Mesenchymal stem cell (in vitro differentiated cells and primary cell): ENCODE measurements at regions not wholly inside any gene's neighbourhood (a gene's known extent, or its start where the extent isn't known, plus 50 kb on each side); places are given as distances from the start of the nearest gene placed in this dataset.

Experiments
- DNase-seq: peaks from one replicate; pipeline ENCODE4 v3.0.0-alpha.2; 2013
- H2AFZ ChIP-seq: one replicate; pipeline ENCODE4 v1.6.1; 2013; ENCODE audit warnings: low read depth, mild to moderate bottlenecking, control low read depth, inconsistent platforms, low read length, moderate library complexity
- H2AK5ac ChIP-seq: 2 replicates; pipeline ENCODE4 v1.6.1; 2013; ENCODE audit warnings: low read length, moderate library complexity, mild to moderate bottlenecking, inconsistent platforms; ENCODE audit not compliant: severe bottlenecking
- H2BK120ac ChIP-seq: one replicate; pipeline ENCODE4 v1.6.1; 2013; ENCODE audit warnings: low read depth, mild to moderate bottlenecking, inconsistent platforms, low read length, moderate library complexity
- H2BK12ac ChIP-seq, 2 experiments: one replicate each; pipeline ENCODE4 v1.6.1; 2013; ENCODE audit warnings: inconsistent platforms in 2 of 2, low read length in 2 of 2, mild to moderate bottlenecking in 2 of 2, moderate library complexity in 2 of 2, control low read depth in 1 of 2
- H2BK15ac ChIP-seq: one replicate; pipeline ENCODE4 v1.6.1; 2013; ENCODE audit warnings: mild to moderate bottlenecking, low read depth, inconsistent platforms; ENCODE audit not compliant: poor library complexity, severe bottlenecking
- H2BK5ac ChIP-seq: 2 replicates; pipeline ENCODE4 v1.6.1; 2013; ENCODE audit warnings: low read depth, mild to moderate bottlenecking, low read length, control low read depth, inconsistent platforms; ENCODE audit not compliant: poor library complexity, severe bottlenecking
- H3K14ac ChIP-seq, 2 experiments: one replicate each; pipeline ENCODE4 v1.6.1; 2013; ENCODE audit warnings: inconsistent platforms in 2 of 2, low read length in 2 of 2, control low read depth in 1 of 2, mild to moderate bottlenecking in 1 of 2, moderate library complexity in 1 of 2
- H3K18ac ChIP-seq, 2 experiments: one replicate each; pipeline ENCODE4 v1.6.1; 2013; ENCODE audit warnings: inconsistent platforms in 2 of 2, low read length in 2 of 2, control low read depth in 1 of 2, low read depth in 1 of 2, mild to moderate bottlenecking in 1 of 2
- H3K23ac ChIP-seq, 2 experiments: one replicate each; pipeline ENCODE4 v1.6.1; 2013; ENCODE audit warnings: inconsistent platforms in 2 of 2, low read length in 2 of 2, mild to moderate bottlenecking in 2 of 2, moderate library complexity in 2 of 2, control low read depth in 1 of 2
- H3K27ac ChIP-seq: 2 replicates; pipeline ENCODE4 v1.5.1; 2013; ENCODE audit warnings: mild to moderate bottlenecking, moderate library complexity, low read length, control low read depth, inconsistent platforms; ENCODE audit not compliant: poor library complexity, severe bottlenecking
- H3K27me3 ChIP-seq, 2 experiments: 2 replicates each; pipeline versions ENCODE4 v1.6.1 to v1.7.0; 2013; ENCODE audit warnings: low read length in 2 of 2, mild to moderate bottlenecking in 2 of 2, moderate library complexity in 2 of 2, control low read depth in 1 of 2, inconsistent platforms in 1 of 2; ENCODE audit not compliant: control insufficient read depth in 1 of 2, insufficient read depth in 1 of 2
- H3K36me3 ChIP-seq, 2 experiments: 2 replicates each; pipeline versions ENCODE4 v1.6.1 to v1.7.0; 2013; ENCODE audit warnings: low read length in 2 of 2, control low read depth in 1 of 2, inconsistent platforms in 1 of 2, low read depth in 1 of 2, mild to moderate bottlenecking in 1 of 2; ENCODE audit not compliant: insufficient read depth in 2 of 2, control insufficient read depth in 1 of 2
- H3K4ac ChIP-seq, 2 experiments: one replicate each; pipeline ENCODE4 v1.6.1; 2013; ENCODE audit warnings: inconsistent platforms in 2 of 2, low read length in 2 of 2, mild to moderate bottlenecking in 2 of 2, moderate library complexity in 2 of 2, control low read depth in 1 of 2, low read depth in 1 of 2
- H3K4me1 ChIP-seq: 2 replicates; pipeline ENCODE4 v1.6.1; 2013; ENCODE audit warnings: low read depth, low read length, control low read depth; ENCODE audit not compliant: control insufficient read depth, insufficient read depth
- H3K4me2 ChIP-seq: 2 replicates; pipeline ENCODE4 v1.6.1; 2013; ENCODE audit warnings: low read length, mild to moderate bottlenecking, inconsistent platforms; ENCODE audit not compliant: poor library complexity, severe bottlenecking
- H3K4me3 ChIP-seq, 2 experiments: 2 replicates each; pipeline versions ENCODE4 v1.5.1 to v1.7.0; 2013; ENCODE audit warnings: low read length in 2 of 2, mild to moderate bottlenecking in 2 of 2, control low read depth in 1 of 2, low read depth in 1 of 2; ENCODE audit not compliant: insufficient read depth in 1 of 2
- H3K79me1 ChIP-seq: replicated peaks from 2 replicates; pipeline ENCODE4 v1.6.1; 2013; ENCODE audit warnings: mild to moderate bottlenecking, control low read depth, low read length, inconsistent platforms; ENCODE audit not compliant: poor library complexity, severe bottlenecking
- H3K9ac ChIP-seq: 2 replicates; pipeline ENCODE4 v1.7.0; 2013; ENCODE audit warnings: mild to moderate bottlenecking, low read length, moderate library complexity
- H3K9me3 ChIP-seq: 2 replicates; pipeline ENCODE4 v1.7.0; 2013; ENCODE audit warnings: mild to moderate bottlenecking, low read length; ENCODE audit not compliant: control insufficient read depth
- H4K8ac ChIP-seq: one replicate; pipeline ENCODE4 v1.6.1; 2013; ENCODE audit warnings: inconsistent platforms, mild to moderate bottlenecking, low read length, moderate library complexity
- H4K91ac ChIP-seq: one replicate; pipeline ENCODE4 v1.6.1; 2013; ENCODE audit warnings: mild to moderate bottlenecking, low read length, inconsistent platforms
- WGBS: methylation state at CpG from one replicate; pipeline ENCODE4 v1.1.7; 2013; ENCODE audit warnings: mixed read lengths; 5-methylcytosine and 5-hydroxymethylcytosine counted together

DNA sequence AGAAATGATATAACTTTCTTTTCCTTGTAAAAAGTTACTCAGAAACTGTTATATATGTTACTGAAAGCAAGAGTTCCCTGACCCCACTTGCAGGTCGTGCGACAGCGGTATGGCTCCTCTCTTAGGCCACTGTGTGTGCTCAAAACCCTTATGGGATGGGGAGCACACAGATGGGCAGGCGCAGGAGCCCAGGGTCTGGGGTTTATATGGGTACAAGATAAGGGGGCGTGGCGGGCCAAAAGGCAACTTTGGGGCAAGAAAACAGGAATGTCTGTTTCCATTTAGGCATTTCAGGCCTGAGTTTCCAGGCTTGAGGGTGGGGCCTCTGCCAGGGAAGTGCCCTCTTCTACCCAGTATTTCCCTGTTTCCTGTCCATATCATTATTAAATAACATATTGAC is 736.5 kb downstream of the VGLL3 start:
- Histone ChIP-seq H3K27me3 (no peaks in the 10 kb centered on the region), H2BK5ac (no peak overlapping the region), H3K4me3 (no peak overlapping the region), H2BK120ac (no peak overlapping the region), H2BK12ac (no peak overlapping the region), H4K91ac (no peak overlapping the region), H4K8ac (no peak overlapping the region), H3K18ac (no peak overlapping the region), H3K4me2 (no peak overlapping the region), H3K23ac (no peak overlapping the region), H2BK15ac (no peak overlapping the region), H3K79me1 (no peaks in the 10 kb centered on the region), H3K4ac (no peak overlapping the region), H3K9me3 (no peaks in the 10 kb centered on the region), H3K14ac (no peak overlapping the region), H3K27ac (no peak overlapping the region), H3K9ac (no peak overlapping the region), H3K4me1 (no peaks in the 10 kb centered on the region), H2AFZ (no peak overlapping the region), H3K36me3 (no peaks in the 10 kb centered on the region), H2AK5ac (no peak overlapping the region)
- WGBS, result 73% methylated on average over 6 of the region's 6 CpGs
- DNase-seq, result no peak

GRCh38 chr3:86251781-86252180 is 739.2 kb downstream of the VGLL3 start:
- H3K4ac ChIP-seq, result no peak overlapping the region
- H3K4me3 ChIP-seq, result no peak overlapping the region
- H3K9ac ChIP-seq, result no peak overlapping the region
- H3K79me1 ChIP-seq, result no peaks in the 10 kb centered on the region
- 90% methylated on average over 1 of the region's 1 CpG for WGBS
- H2AFZ ChIP-seq, result no peak overlapping the region
- no peak overlapping the region for H4K8ac ChIP-seq
- H2BK15ac ChIP-seq, result no peak overlapping the region
- no peak overlapping the region for H2BK5ac ChIP-seq
- no peaks in the 10 kb centered on the region for H3K4me1 ChIP-seq
- no peak overlapping the region for H3K4me2 ChIP-seq
- no peak overlapping the region for H2BK120ac ChIP-seq
- no peak overlapping the region for H2BK12ac ChIP-seq
- no peaks in the 10 kb centered on the region for H3K27me3 ChIP-seq
- no peak for DNase-seq
- H3K27ac ChIP-seq, result no peak overlapping the region
- H3K9me3 ChIP-seq, result no peaks in the 10 kb centered on the region
- H3K36me3 ChIP-seq, result no peaks in the 10 kb centered on the region
- no peak overlapping the region for H4K91ac ChIP-seq
- no peak overlapping the region for H3K18ac ChIP-seq
- no peak overlapping the region for H3K14ac ChIP-seq
- H3K23ac ChIP-seq, result no peak overlapping the region
- H2AK5ac ChIP-seq, result no peak overlapping the region

GRCh38 chr3:86249833-86250232 is 741.1 kb downstream of the VGLL3 start:
- Histone ChIP-seq H3K18ac (no peak overlapping the region), H3K9me3 (no peaks in the 10 kb centered on the region), H3K4me1 (no peaks in the 10 kb centered on the region), H4K8ac (no peak overlapping the region), H2BK12ac (no peak overlapping the region), H3K4ac (no peak overlapping the region), H3K27ac (no peak overlapping the region), H3K4me2 (no peak overlapping the region), H2BK5ac (no peak overlapping the region), H3K79me1 (no peaks in the 10 kb centered on the region), H3K36me3 (no peaks in the 10 kb centered on the region), H2BK15ac (no peak overlapping the region), H3K27me3 (no peaks in the 10 kb centered on the region), H3K4me3 (no peak overlapping the region), H2BK120ac (no peak overlapping the region), H3K14ac (no peak overlapping the region), H3K9ac (no peak overlapping the region), H3K23ac (no peak overlapping the region), H4K91ac (no peak overlapping the region), H2AK5ac (no peak overlapping the region), H2AFZ (no peak overlapping the region)
- 43% methylated on average over 1 of the region's 1 CpG for WGBS
- no peak for DNase-seq

DNA sequence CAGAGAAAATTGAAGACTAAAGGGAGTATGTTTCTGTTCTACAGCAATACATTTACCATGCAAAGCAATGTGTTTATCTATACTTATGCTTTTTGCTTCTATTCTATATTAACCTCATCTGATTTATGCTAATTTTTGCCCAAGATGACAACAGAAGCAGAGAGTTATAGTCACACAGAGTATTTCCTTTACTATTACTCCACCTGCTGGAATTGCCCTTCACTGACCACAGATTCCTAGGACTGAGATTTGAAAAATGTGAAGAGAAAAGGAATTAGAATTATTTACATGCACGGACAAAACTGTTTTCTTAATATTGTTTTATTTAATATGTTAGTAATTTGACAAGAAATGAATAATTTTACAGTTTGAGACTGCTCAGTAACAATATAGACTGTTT is 745.6 kb downstream of the VGLL3 start:
- Histone ChIP-seq H2AFZ (no peak overlapping the region), H2AK5ac (no peak overlapping the region), H3K27me3 (no peaks in the 10 kb centered on the region), H3K27ac (no peak overlapping the region), H4K91ac (no peak overlapping the region), H2BK15ac (no peak overlapping the region), H3K4me3 (no peak overlapping the region), H3K4me1 (no peaks in the 10 kb centered on the region), H3K79me1 (no peaks in the 10 kb centered on the region), H3K4me2 (no peak overlapping the region), H3K23ac (no peak overlapping the region), H3K9me3 (no peaks in the 10 kb centered on the region), H2BK5ac (no peak overlapping the region), H3K18ac (no peak overlapping the region), H3K36me3 (no peaks in the 10 kb centered on the region), H2BK12ac (no peak overlapping the region), H2BK120ac (no peak overlapping the region), H4K8ac (no peak overlapping the region), H3K14ac (no peak overlapping the region), H3K4ac (no peak overlapping the region), H3K9ac (no peak overlapping the region)
- DNase-seq, result no peak
- no CpG with 5 or more reads among the region's 1 CpG for WGBS
